ENCODE measurements at regions not wholly inside any gene's neighbourhood (a gene's known extent, or its start where the extent isn't known, plus 50 kb on each side); places are given as distances from the start of the nearest gene placed in this dataset.
A peak's percentile ranks its signal among the peaks of the same experiment; 100 is the strongest.

DNA sequence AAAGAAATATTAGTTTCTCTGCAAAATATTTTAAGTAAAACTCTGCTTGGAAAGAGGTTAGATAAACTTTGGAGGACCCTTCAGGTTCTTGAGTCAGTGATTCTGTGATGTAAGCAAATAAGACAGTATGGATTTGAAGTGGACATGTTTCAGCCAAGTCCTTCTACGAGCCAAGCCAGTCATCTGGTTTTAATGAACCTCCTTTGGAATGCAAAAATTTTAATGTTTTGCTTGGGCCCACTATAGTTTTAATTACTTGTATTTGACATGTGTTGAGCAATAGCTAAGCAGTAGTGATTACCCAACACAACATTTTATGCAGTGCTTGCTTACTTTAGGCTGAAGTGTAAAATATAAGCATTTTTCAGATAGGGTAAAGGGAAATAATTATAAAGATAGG is 296.3 kb upstream of the SEMA3D start:
- DNase-seq = peak in 2 of 4 experiments; percentile 5 to 23

DNA sequence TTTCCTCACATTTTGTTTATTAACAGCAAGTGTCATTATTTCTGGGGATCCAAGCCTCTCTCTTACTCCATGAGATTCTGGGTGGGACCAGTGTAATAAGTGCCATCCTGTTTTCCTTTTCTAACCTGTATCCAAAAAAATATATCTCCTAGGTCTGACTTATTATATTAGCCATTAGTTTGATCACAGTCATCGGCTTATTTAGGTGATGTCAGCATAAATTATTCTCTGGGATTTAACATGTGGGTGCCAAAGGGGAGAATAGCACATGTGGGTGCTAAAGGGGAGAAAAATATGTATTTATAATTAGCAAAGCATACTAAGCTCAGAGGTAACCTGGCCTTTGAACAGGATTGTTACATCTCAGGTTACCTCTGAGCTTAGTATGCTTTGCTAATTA is 293.8 kb upstream of the SEMA3D start:
- DNase-seq = no peak

- no peak for DNase-seq
Observed at GRCh38 chr7:85479918-85480643, 293.2 kb upstream of the SEMA3D start.

- DNase-seq = no peak
Observed at GRCh38 chr7:85478530-85478929, 291.7 kb upstream of the SEMA3D start.

- no peak for DNase-seq
Observed at GRCh38 chr7:85475476-85475875, 288.6 kb upstream of the SEMA3D start.

- DNase-seq = no peak
Observed at GRCh38 chr7:85475071-85475470, 288.2 kb upstream of the SEMA3D start.

- no peak for DNase-seq
Observed at GRCh38 chr7:85474234-85474633, 287.4 kb upstream of the SEMA3D start.

- peak; percentile 31 to 76 (median 61) for DNase-seq
Observed at GRCh38 chr7:85471740-85472139, 284.9 kb upstream of the SEMA3D start.

GRCh38 chr7:85471307-85471706 is 284.5 kb upstream of the SEMA3D start:
- DNase-seq = peak in 2 of 4 experiments; percentile 3 to 14

- no peak for DNase-seq
Observed at GRCh38 chr7:85469446-85470010, 282.7 kb upstream of the SEMA3D start.

GRCh38 chr7:85464042-85464651 is 277.3 kb upstream of the SEMA3D start:
- DNase-seq = peak in 1 of 4 experiments; percentile 17

GRCh38 chr7:85462671-85463070 is 275.8 kb upstream of the SEMA3D start:
- no peak for DNase-seq

DNA sequence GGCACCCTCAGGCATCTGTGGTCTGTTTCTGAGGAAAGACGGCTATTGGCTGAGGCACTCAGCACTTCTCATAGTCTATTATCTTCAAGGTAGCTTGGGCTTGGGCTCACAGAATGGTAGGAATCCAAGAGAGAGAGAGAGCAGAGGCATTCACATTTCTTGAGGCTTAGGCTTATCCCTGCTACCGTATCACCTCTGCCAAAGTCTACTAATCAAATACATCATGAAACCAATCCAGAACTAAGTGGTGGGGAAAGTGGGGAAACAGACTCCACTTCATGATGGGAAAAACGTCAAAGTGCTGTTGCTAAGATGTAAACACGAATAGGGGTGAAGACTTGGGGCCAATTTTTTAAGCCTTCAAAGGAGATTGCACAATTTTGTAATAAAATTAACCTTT is 271.1 kb upstream of the SEMA3D start:
- DNase-seq = no peak

DNA sequence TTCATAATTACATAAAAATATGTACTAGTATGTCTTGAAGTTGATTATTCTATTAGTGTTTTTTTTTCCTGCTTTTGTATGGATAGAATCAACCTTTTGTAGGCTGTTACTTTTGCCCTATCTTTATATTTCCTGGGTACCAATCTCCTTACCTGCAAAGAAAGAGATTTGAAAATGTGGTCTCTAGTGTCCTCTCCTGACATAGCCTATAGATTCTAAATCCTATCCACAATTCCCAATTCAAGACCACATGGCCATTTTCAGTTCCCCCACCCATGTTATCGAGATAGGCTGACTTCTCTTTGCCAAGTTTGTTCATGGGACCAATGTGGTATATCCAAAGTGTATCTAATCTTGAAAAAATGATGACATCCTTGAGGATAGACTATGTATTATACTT is 269.4 kb upstream of the SEMA3D start:
- DNase-seq = no peak

DNA sequence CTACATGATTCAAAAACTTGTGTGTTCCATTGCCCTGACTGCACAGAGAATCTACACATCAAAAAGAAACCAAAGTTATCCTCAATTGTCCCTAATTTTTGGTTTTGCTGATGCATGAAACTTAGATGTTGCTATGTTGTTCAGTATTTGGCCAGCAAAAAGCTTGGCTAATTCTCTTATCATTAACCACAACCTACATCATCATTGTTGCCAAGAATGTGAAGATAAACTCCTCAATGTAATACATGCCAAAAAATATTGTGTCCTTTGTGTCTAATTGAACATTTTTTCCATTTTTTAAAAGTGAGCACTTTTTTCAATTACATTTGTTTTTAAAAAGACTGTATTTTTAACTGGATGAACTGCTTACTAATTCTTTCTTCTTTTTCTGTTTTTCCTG is 268.0 kb upstream of the SEMA3D start:
- no peak for DNase-seq

- no peak for DNase-seq
Observed at GRCh38 chr7:85452674-85453073, 265.8 kb upstream of the SEMA3D start.

- no peak for DNase-seq
Observed at GRCh38 chr7:85449478-85449877, 262.6 kb upstream of the SEMA3D start.

GRCh38 chr7:85447004-85447403 is 260.1 kb upstream of the SEMA3D start:
- DNase-seq = no peak

DNA sequence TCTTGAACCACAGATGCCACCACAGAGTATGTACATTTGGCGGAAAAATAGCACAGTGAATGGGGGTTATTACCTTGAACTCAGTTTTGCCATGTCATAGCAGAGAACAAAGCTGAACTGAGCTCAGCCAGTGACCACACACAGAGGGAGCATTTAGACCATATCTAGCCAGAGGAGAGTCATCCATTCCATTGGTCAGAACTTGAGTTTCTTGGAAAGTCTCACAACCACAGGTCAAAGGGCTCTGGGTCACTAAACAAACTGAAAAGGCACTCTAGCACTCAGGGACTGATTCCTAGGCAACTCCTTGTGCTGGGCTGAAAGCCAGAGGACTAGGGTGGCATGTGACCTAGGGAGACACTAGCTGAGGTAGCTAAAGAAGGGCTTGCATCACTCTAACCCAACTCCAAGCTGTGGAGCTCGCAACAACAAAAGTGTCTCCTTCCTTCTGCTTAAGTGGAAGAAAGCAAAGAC is 239.7 kb upstream of the SEMA3D start:
- DNase-seq = no peak

- DNase-seq = no peak
Observed at GRCh38 chr7:85424298-85424697, 237.4 kb upstream of the SEMA3D start.

- DNase-seq = no peak
Observed at GRCh38 chr7:85423209-85423895, 236.5 kb upstream of the SEMA3D start.

DNA sequence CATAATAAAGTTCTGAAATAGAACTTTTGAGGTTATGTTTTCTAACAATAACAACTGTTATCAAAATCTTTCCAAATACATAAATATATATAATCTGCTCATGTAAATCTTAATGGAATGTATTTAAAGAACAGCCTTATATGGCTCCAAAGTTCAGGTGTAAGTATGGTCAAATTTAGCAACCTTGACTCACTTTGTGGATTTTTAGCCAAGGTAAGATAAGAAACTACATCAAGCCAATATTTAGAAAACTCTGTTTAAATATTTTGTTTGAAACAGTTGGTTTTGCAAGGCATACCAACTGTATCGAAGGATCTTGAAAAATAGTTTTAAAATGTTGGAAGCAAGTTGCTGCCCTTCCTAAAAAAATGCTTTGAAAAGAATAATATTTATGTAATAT is 228.9 kb upstream of the SEMA3D start:
- DNase-seq = no peak

DNA sequence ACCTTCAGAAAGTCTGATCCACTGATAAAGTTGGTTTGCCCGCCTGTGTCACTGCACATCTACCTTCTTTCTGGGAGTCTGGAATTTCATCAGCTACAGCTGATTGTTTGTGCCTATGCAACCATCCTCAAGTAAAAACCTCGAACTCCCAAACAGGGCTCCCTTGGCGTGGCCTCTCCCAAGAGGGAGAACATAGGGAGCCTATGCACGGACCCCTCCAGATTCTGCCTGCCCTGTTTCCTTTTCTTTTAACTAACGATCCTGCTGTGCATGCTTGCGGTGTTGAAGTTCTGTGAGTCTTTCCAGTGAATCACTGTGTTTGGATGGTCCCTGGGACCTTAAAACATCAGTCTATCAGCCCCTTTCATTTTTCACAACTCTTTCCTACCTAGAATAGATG is 226.9 kb upstream of the SEMA3D start:
- DNase-seq = no peak

- no peak for DNase-seq
Observed at GRCh38 chr7:85412912-85413311, 226.1 kb upstream of the SEMA3D start.
